ENCODE measurements at regions not wholly inside any gene's neighbourhood (a gene's known extent, or its start where the extent isn't known, plus 50 kb on each side); places are given as distances from the start of the nearest gene placed in this dataset.

DNA sequence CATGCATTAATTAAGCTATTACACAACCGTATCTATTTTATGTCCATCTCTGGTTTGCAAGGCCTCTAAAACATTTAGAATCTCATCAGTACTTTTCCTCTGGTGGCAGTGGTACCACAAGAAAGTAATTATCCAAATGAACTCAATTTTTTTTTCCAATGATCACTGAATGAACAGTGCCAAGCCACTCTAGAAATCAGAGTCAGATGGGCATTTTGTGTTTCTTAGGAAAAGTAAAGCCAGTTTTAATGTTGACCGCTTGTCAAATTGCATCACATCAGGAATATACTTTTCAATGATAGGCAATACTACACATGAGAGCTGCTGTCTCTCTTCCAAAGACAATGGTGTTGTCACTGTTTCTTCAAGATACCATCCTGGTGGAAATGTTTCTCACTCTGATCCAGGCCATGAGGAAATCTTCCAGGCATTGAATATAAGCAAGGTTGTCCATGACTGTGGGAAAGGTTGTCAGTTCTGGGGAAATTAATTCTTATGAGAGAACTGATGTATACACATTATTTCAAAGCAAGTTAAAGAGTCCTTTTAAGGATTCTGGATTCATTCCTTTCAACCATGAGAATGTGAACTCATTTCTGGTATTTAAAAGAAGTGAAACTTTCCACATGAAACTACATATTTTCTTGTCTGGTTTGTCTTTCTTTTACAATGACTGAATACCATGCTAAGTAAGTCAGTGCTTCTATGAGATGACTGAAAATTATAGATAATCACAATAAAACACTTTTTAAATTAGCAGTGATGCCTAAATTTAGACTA, 108.8 kb upstream of the TCF21 start:
- Histone ChIP-seq H2BK120ac (replicated peaks; ENCODE audit: low read depth, low read length) (no peak overlapping the region), H3K27me3 (replicated peaks in 1 of 4; ENCODE audit: control insufficient read depth in 3 of 4, extremely low read depth in 1 of 4, insufficient read depth in 3 of 4, low read length in 3 of 4) (no peaks in the 10 kb centered on the region), H2AK5ac (ENCODE audit: low read depth, low read length) (no peak overlapping the region), H3K23ac (ENCODE audit: insufficient read length) (no peak overlapping the region), H2AFZ (ENCODE audit: low read length) (no peak overlapping the region), H3K18ac (ENCODE audit: extremely low read depth, low read length) (no peak overlapping the region), H2BK20ac (ENCODE audit: low read length) (no peak overlapping the region), H3K79me2 (ENCODE audit: control insufficient read depth in 1 of 2, insufficient read depth in 2 of 2, low read length in 2 of 2) (no peaks in the 10 kb centered on the region), H2BK15ac (ENCODE audit: low read length) (no peak overlapping the region), H3K14ac (ENCODE audit: insufficient read length) (no peak overlapping the region), H4K5ac (ENCODE audit: insufficient read length, low read depth, low read length) (no peak overlapping the region), H3K27ac (ENCODE audit: low read depth, low read length) (no peak overlapping the region), H3K23me2 (ENCODE audit: low read depth, low read length) (no peaks in the 10 kb centered on the region), H2BK5ac (ENCODE audit: low read depth, low read length) (no peak overlapping the region), H3K79me1 (ENCODE audit: low read depth, low read length) (no peaks in the 10 kb centered on the region), H3K36me3 (ENCODE audit: control insufficient read depth in 2 of 4, insufficient read depth in 4 of 4, low read length in 3 of 4) (no peaks in the 10 kb centered on the region), H3K9me3 (ENCODE audit: insufficient read depth in 2 of 2, low read depth in 1 of 2, low read length in 1 of 2) (no peaks in the 10 kb centered on the region), H3K9ac (replicated peaks in 1 of 4; ENCODE audit: extremely low read depth in 1 of 4, low read depth in 3 of 4, low read length in 3 of 4) (no peak overlapping the region), H3K56ac (replicated peaks; ENCODE audit: insufficient read length, low read depth, low read length) (no peak overlapping the region), H3K4ac (replicated peaks; ENCODE audit: insufficient read length, low read depth, low read length) (no peak overlapping the region), H3K4me2 (ENCODE audit: insufficient read depth in 1 of 2, low read depth in 2 of 2, low read length in 2 of 2) (no peak overlapping the region), H2BK12ac (ENCODE audit: low read depth, low read length) (no peak overlapping the region), H4K20me1 (replicated peaks in 1 of 2; ENCODE audit: control insufficient read depth in 1 of 2, insufficient read depth in 2 of 2, low read length in 2 of 2) (no peaks in the 10 kb centered on the region), H4K8ac (ENCODE audit: extremely low read depth, insufficient read depth, low read length) (no peak overlapping the region), H3K4me3 (ENCODE audit: extremely low read depth in 1 of 4, insufficient read depth in 2 of 4, low read depth in 3 of 4, low read length in 4 of 4) (no peak overlapping the region), H3K4me1 (replicated peaks in 1 of 4; ENCODE audit: control insufficient read depth in 3 of 4, insufficient read depth in 4 of 4, low read length in 3 of 4) (no peaks in the 10 kb centered on the region), H4K91ac (replicated peaks; ENCODE audit: insufficient read length, low read length) (no peak overlapping the region)
- POLR2A ChIA-PET (ENCODE audit: partially characterized antibody) = no interaction called here
- DNase-seq (ENCODE audit: low read depth in 1 of 2, low spot score in 2 of 2) (no peak), FAIRE-seq (no peak)
- 94% methylated on average over 2 of the region's 2 CpGs; no CpG with 5 or more reads in 1 of the 2 experiments for WGBS, 2 experiments (ENCODE audit: extremely low coverage in 1 of 2, insufficient coverage in 1 of 2, insufficient read length in 1 of 2, insufficient replicate concordance in 2 of 2, low coverage in 1 of 2, low lambda C conversion rate in 2 of 2, missing lambda C conversion rate in 1 of 2)
- CTCF ChIA-PET (ENCODE audit: partially characterized antibody) = no interaction called here
- TF ChIP-seq CREB1 (IDR thresholded peaks at IDR 0.05) = no peak
- no peak for TF ChIP-seq SIX5 (IDR thresholded peaks at IDR 0.05; ENCODE audit: low read depth, low read length)
- TF ChIP-seq, protein P1, sequence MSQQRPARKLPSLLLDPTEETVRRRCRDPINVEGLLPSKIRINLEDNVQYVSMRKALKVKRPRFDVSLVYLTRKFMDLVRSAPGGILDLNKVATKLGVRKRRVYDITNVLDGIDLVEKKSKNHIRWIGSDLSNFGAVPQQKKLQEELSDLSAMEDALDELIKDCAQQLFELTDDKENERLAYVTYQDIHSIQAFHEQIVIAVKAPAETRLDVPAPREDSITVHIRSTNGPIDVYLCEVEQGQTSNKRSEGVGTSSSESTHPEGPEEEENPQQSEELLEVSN (IDR thresholded peaks at IDR 0.05) = no peak
- TF ChIP-seq BRCA1 (IDR thresholded peaks at IDR 0.05; ENCODE audit: low read depth, low read length) = no peak
- TF ChIP-seq ATF3 (IDR thresholded peaks at IDR 0.05; ENCODE audit: insufficient read depth, low read depth, low read length) = no peak
- no peak for TF ChIP-seq POLR2A (IDR thresholded peaks at IDR 0.05; ENCODE audit: control extremely low read depth in 1 of 2, low read depth in 2 of 2, low read length in 2 of 2)
- no peak for TF ChIP-seq ZNF274 (IDR thresholded peaks at IDR 0.05; ENCODE audit: borderline replicate concordance, extremely low read depth, low read length)
- TF ChIP-seq TAF1 (IDR thresholded peaks at IDR 0.05; ENCODE audit: low read depth, low read length) = no peak
- no peak for TF ChIP-seq TBP (IDR thresholded peaks at IDR 0.05; ENCODE audit: low read depth, low read length)
- TF ChIP-seq SRF (IDR thresholded peaks at IDR 0.05; ENCODE audit: low read depth, low read length) = no peak
- TF ChIP-seq ASH2L (IDR thresholded peaks at IDR 0.05; ENCODE audit: low read length) = no peak
- no peak for TF ChIP-seq RAD21 (IDR thresholded peaks at IDR 0.05 in 1 of 2, conservative IDR thresholded peaks at IDR 0.05 in 1 of 2; ENCODE audit: low read depth in 2 of 2, low read length in 2 of 2)

Data from H1 (cell line).